GM19035 (cell line): ENCODE measurements at regions not wholly inside any gene's neighbourhood (a gene's known extent, or its start where the extent isn't known, plus 50 kb on each side); places are given as distances from the start of the nearest gene placed in this dataset.

Source experiments
- ATAC-seq: cut with Tn5 transposase; IDR thresholded peaks from one replicate; pipeline ENCODE4 v1.9.1; 2021; ENCODE audit not compliant: unreplicated experiment

GRCh38 chr20:60870040-60870439 lies 382.0 kb upstream of the CDH4 start:
- ATAC-seq: no peak

- no peak for ATAC-seq
These were observed 379.8 kb upstream of the CDH4 start for GRCh38 chr20:60872224-60872623.

GRCh38 chr20:60877071-60877857 lies 374.8 kb upstream of the CDH4 start:
- no peak for ATAC-seq

DNA sequence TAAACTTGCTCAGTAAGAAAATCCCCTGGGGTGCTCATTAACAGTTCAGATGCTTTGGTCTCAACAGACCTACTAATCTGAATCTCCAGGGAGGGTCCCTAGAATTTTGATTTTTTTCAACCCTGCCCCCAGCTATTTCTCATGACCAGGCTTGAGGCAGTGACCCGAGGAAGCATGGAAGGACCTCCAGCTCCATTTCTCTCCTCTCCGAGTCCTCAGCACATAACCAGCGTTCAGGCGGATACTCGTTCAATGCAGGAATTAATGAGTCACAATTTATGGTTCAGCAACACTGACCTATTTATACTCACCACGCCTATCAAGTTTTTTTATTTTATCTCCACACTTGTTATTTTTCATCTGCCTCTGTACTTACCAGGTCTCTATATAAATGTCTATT lies 369.2 kb upstream of the CDH4 start:
- ATAC-seq: no peak

GRCh38 chr20:60883496-60883895 lies 368.6 kb upstream of the CDH4 start:
- no peak for ATAC-seq

DNA sequence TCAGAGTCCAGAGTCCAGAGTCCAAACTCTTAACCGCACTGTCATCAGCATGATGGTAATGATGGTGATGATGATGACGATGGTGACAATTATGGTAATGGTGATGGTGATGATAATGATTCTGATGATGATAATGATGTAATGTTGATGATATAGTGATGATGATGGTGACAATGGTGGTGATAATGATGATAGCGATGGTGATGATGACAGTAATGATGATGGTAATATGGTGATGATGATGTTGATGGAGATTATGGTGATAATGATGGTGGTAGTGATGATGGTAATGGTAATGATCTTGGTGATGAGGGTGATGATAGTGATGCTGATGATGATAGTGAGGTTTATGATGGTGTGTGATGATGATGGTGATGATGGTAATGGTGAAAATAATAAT lies 367.8 kb upstream of the CDH4 start:
- ATAC-seq: no peak

GRCh38 chr20:60888771-60889170 lies 363.3 kb upstream of the CDH4 start:
- ATAC-seq: no peak

DNA sequence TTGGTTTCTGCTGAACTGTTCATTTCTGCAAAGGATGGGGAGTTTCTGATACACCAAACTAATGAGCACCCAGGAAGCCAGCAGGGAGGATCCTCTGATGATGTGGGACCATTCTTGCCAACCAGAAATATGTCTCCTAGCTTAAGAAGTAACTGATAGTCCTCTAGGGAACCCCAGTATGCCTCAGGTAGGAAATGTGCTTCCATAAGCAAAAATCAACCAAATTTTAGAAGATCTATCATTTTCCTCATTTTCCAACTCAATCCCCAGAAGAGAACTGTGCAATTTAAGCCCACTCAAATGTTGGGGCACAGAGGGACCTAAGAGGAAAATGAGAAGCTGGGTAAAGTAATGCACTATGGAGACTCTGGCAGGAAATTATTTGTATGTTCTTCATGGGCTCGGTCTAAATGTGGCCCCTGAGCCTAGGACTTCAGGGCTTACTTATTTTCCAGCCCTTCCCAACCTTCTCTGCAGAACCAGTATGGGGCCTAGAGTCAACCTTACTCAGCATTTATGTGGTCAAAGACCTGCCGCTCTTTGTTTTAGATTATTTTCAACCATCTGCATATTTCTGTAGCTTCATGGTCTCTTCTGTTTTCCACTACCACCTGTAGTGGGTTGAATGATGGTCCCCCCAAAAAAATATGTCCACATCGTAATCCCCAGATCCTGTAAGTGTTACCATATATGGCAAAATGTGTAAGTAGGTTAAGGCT lies 359.8 kb upstream of the CDH4 start:
- ATAC-seq: no peak

- ATAC-seq: no peak
These were observed 358.0 kb upstream of the CDH4 start for GRCh38 chr20:60894091-60894490.

GRCh38 chr20:60895363-60896079 lies 356.5 kb upstream of the CDH4 start:
- ATAC-seq: no peak

DNA sequence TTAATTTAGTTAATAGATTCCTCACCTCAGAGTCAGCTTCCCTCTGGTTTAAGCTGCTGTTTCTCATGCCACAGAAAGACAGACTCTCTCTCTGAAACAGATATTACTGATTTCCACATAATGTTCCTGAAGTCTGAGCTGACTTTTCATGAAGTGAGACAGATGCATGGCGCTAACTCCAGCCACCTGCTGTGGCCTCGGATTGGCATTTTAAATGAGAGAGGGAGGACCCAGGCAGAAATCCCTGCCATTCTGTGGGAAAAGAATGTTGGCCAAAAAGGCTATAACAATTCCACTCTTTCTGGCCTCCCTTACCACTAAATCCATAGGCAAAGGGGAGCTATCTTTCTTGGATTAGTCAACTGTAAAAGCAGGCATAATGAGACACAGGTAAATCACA lies 354.1 kb upstream of the CDH4 start:
- ATAC-seq: no peak

- ATAC-seq: no peak
These were observed 352.7 kb upstream of the CDH4 start for GRCh38 chr20:60899320-60899719.

GRCh38 chr20:60900618-60901017 lies 351.4 kb upstream of the CDH4 start:
- no peak for ATAC-seq

DNA sequence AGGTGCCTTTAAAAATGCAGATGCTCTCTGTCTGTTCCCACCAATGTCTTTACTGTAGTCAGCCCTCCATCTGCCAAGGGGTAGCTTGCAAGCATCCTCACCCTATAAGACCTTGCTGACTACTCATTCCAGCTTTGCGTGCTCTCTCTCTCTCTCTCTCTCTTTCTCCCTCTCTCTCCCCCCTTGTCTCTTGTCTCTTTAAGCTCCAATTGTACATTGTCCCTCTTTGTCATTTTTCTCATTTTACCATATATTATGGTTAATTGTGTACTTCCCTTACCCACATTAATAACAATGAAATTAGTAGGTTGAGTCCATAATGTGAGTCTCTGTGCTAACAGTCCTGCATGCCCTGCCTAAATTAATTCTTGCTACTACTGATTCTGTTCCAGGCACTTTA lies 350.2 kb upstream of the CDH4 start:
- ATAC-seq: no peak

DNA sequence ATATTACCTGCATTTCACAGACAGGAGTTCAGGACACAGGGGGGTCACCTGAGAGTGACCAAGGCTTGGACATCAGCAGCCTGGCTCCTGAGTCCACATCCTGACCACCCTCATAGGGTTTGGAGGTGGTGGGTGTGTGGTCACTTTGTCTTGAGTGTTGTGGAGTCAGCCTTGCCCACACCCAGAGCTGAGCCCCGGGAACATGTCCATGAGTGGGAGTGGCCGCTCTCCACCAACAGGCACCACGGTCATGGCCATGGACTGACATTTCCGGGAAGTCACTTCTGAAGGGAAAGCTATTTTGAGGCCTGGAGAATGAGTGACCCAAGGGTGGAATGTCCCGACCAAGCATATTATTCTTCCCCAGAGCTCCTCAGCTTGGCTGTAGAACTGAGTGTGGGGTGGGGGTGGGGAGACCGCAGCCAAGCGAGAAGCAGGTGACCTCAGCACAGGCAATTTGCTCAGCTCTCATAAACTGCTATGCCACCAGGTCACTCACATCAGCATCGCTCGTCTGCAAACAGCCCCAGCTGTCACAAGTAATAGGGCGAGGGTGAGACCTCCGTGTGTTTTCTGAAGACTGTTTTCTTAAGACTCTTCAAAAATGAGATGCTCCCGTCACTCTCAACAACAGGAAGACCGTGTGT lies 348.6 kb upstream of the CDH4 start:
- ATAC-seq: no peak

DNA sequence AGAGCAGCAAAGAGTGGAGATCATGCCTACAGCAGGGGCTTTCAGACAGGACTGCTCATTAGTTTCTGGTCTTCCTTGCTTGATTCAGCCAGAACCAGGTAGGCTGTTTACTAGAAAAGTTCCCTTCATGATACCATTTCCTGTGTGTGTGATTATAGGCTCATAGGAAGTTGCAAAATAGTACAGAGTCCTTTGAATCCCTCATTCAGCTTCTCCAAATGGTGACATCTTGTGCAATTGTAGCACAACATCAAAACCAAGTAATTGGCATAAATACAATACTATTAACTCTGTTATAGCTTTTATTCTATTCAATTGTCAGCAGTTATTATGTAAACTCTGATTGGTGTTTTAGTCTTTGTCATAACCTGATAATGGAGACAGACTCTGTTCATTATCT lies 347.3 kb upstream of the CDH4 start:
- no peak for ATAC-seq

DNA sequence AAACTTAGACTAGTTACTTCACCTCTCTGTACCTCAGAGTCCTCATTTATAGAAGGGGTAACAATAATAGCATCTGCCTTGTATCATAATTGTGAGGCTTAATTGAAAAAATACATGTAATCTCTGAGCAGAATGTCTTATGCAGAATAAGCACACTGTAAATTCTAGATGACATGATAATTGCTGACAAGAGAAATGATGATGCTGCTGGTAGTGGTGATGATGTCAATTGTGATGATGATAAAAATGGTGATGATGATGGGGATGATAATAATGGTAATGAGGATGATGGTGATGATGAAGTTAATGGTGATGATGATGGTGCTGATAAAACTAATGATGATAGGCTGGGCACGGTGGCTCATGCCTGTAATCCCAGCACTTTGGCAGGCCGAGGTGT lies 346.1 kb upstream of the CDH4 start:
- ATAC-seq: no peak

GRCh38 chr20:60906555-60906954 lies 345.5 kb upstream of the CDH4 start:
- ATAC-seq: no peak

GRCh38 chr20:60913298-60913697 lies 338.8 kb upstream of the CDH4 start:
- ATAC-seq: no peak

DNA sequence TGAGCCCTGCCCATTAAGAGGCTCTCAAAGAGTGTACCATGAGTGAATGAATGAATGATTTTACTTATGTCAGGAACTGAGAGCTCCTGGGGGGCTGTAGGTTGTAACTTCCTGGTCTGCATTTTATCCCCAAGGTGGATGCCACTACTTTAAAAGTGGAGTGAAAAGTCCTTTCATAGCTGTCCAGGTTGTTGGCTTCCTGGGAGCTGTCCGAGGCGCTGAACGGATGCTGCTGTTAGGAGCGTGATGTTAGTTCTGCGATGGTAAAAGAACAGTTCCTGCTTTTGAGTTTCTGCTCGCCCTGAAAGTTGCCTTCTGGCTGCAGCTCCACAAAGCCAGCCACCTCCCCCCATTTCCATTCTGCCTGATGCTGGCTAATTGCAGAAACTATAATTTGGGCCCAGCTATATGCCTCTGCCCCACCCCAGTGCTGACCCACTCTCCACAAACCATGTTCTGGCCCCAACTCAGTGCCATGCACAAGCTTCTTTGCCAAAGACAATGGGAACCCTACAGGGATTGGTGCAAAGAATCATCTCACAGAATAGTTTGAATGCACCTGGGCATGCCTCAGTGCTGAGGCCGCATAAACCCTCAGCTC lies 330.9 kb upstream of the CDH4 start:
- no peak for ATAC-seq

DNA sequence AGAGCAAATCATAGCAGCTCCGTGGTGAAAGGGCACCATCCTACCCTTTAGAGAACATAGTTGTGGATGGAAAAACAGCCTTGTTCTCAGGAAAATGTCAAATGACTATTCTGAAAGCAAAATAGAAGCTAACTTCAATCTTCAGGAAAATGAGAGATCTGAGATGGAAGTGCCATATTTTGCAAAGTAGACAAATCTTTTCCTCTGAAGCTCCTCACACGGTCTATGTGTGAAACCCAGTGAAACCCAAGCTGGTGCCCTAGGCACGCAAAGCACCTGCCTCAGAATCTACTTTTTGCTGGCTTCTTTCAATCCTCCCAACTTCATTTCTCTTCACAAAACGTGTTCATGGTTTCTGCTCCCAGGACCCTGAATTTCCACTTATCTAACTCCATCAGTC lies 325.2 kb upstream of the CDH4 start:
- ATAC-seq: no peak
